ENCODE measurements at regions not wholly inside any gene's neighbourhood (a gene's known extent, or its start where the extent isn't known, plus 50 kb on each side); places are given as distances from the start of the nearest gene placed in this dataset.

GRCh38 chrX:34560180-34560579 lies 96.9 kb downstream of the TMEM47 start:
- TF ChIP-seq CTCF (IDR thresholded peaks at IDR 0.05; ENCODE audit: low read depth, low read length, poor library complexity, severe bottlenecking) (no peak), EZH2phosphoT487 (IDR thresholded peaks at IDR 0.05; ENCODE audit: borderline replicate concordance, low read length) (no peak)
